AG04450 (cell line): ENCODE measurements at regions not wholly inside any gene's neighbourhood (a gene's known extent, or its start where the extent isn't known, plus 50 kb on each side); places are given as distances from the start of the nearest gene placed in this dataset.

Experiments used
- CTCF ChIA-PET: fragments of 300-600, 350-600 bp; formaldehyde crosslinking; extraction: SDS; loops from one replicate; lab custom pipeline; 2022; ENCODE audit warnings: antibody characterized with exemption, inconsistent platforms; lab: Charles Lee
- POLR2A ChIA-PET: fragments of 350-600 bp; formaldehyde crosslinking; extraction: SDS; loops from one replicate; lab custom pipeline; 2021; ENCODE audit warnings: antibody characterized with exemption, inconsistent platforms; lab: Yijun Ruan, JAX
- DNase-seq: peaks from one replicate; pipeline ENCODE4 v3.0.0-alpha.2; 2011; ENCODE audit warnings: low read depth, low spot score
- H3K27ac ChIP-seq: one replicate; pipeline ENCODE4 v1.5.1; 2012; ENCODE audit warnings: low read depth, low read length, control low read depth
- H3K27me3 ChIP-seq: one replicate; pipeline ENCODE4 v1.6.0; 2012; ENCODE audit warnings: low read length; ENCODE audit not compliant: control insufficient read depth, insufficient read depth
- H3K4me3 ChIP-seq: 2 replicates; pipeline ENCODE4 v1.5.1; 2011; ENCODE audit warnings: mild to moderate bottlenecking, low read depth, low read length, control low read depth
- H3K9me3 ChIP-seq: 2 replicates; pipeline ENCODE4 v1.5.1; 2012; ENCODE audit warnings: low read length; ENCODE audit not compliant: control insufficient read depth, insufficient read depth
- CTCF ChIP-seq: IDR thresholded peaks from 2 replicates; pipeline ENCODE4 v1.5.1; 2011; ENCODE audit warnings: low read depth, low read length, control low read depth, inconsistent platforms

GRCh38 chr9:108609897-108610253 lies 245.9 kb downstream of the ACTL7B start:
- CTCF ChIA-PET: no interaction called here
- Histone ChIP-seq H3K4me3 (no peak overlapping the region), H3K9me3 (no peaks in the 10 kb centered on the region), H3K27me3 (no peaks in the 10 kb centered on the region), H3K27ac (no peak overlapping the region)
- no peak for DNase-seq
- POLR2A ChIA-PET: no interaction called here
- TF ChIP-seq CTCF: no peak

- no peak for DNase-seq
- Histone ChIP-seq H3K27ac (no peak overlapping the region), H3K4me3 (no peak overlapping the region), H3K27me3 (no peaks in the 10 kb centered on the region), H3K9me3 (no peaks in the 10 kb centered on the region)
- no peak for TF ChIP-seq CTCF
- ChIA-PET POLR2A (no interaction called here), CTCF (no interaction called here)
These were observed 246.4 kb downstream of the ACTL7B start for GRCh38 chr9:108609227-108609896.

GRCh38 chr9:108607607-108608006 lies 248.2 kb downstream of the ACTL7B start:
- Histone ChIP-seq H3K9me3 (no peaks in the 10 kb centered on the region), H3K27ac (no peak overlapping the region), H3K27me3 (no peaks in the 10 kb centered on the region), H3K4me3 (no peak overlapping the region)
- TF ChIP-seq CTCF: no peak
- POLR2A ChIA-PET: no interaction called here
- CTCF ChIA-PET: no interaction called here
- no peak for DNase-seq

- no peak for DNase-seq
- Histone ChIP-seq H3K27me3 (no peaks in the 10 kb centered on the region), H3K4me3 (no peak overlapping the region), H3K9me3 (no peaks in the 10 kb centered on the region), H3K27ac (no peak overlapping the region)
- ChIA-PET POLR2A (no interaction called here), CTCF (no interaction called here)
- TF ChIP-seq CTCF: no peak
These were observed 249.4 kb downstream of the ACTL7B start for GRCh38 chr9:108606401-108606800.

GRCh38 chr9:108603141-108603540 lies 252.6 kb downstream of the ACTL7B start:
- POLR2A ChIA-PET: no interaction called here
- Histone ChIP-seq H3K27me3 (no peaks in the 10 kb centered on the region), H3K27ac (no peak overlapping the region), H3K4me3 (no peak overlapping the region), H3K9me3 (no peaks in the 10 kb centered on the region)
- no peak for DNase-seq
- TF ChIP-seq CTCF: no peak
- CTCF ChIA-PET: no interaction called here
